Middle frontal gyrus (tissue), 1 donor: ENCODE measurements at regions not wholly inside any gene's neighbourhood (a gene's known extent, or its start where the extent isn't known, plus 50 kb on each side); places are given as distances from the start of the nearest gene placed in this dataset.

Source experiments
- DNase-seq: peaks from one replicate; pipeline ENCODE4 v3.0.0-alpha.2; 2015; ENCODE audit warnings: low spot score; ENCODE audit errors: extremely low spot score

DNA sequence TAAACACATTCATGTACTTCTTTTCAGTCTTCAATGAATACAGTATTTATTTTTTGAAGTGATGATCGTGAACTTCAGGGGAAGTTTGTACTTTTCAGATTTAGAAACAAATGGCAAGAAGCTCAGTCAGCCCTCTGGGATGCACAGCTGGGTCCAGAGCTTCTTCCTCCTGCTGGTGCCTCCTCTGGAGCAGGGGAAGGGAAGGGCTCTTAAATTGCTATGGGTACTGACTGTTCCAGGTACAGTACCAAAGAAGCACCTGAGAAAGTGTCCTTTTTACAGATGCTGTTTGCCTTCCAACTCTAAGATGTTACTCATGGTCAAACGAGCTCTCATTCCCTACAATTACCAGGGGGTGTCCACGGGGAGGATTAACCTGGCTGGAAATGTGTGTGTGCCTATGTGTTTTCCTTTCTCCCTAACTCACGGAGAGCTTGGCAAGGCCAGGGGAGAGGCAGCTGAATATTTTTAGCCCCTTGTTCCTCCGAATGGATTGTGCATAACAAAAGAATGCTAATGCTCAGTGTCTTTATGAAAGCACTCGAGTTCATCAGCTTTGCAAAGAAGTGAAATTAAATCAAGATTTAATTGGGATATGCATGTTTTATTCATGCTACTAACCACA, 313.7 kb upstream of the CADM1 start:
- DNase-seq, result no peak

GRCh38 chr11:115808351-115808940, 304.2 kb upstream of the CADM1 start:
- DNase-seq, result no peak

GRCh38 chr11:115806056-115806455, 301.8 kb upstream of the CADM1 start:
- no peak for DNase-seq

- no peak for DNase-seq
These were observed 299.0 kb upstream of the CADM1 start for GRCh38 chr11:115803073-115803740.

DNA sequence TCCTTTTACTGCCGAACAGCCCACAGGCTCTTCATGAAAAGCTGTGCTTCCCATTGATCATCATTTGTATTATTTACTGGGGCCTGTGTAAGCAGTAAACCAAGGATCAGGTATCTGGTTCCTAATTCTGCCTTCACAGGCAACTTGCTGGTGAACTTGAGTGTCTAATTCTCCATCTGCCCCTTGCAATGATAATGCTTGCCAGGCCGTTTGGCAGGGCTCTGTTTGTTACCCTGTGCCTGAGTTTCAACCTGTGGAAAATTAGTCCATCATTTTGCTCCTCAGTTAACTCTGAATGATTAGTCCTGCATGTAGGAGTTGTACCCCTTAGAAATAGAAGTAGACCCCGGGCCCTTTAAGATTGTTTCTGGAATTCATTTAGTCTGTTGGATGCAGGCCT, 298.4 kb upstream of the CADM1 start:
- DNase-seq, result no peak

DNA sequence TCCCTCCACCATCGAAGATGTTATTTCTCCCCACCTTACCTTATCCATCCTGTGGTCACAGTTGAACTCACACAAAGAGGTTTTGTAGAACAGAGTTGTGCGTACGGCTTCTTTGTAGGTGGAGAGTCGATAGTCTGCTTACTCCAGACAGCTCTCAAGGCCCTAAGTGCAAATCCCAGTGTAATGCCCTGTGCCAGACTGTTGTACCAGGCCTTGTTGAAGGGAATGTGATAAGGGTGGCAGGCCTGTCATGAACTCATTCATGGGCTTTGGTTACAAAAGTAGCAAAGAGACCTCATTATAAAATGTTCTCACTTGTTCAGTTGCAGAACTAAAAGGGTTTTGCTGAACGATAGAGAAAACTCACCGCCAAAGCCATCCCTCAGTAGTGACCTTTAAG, 288.7 kb upstream of the CADM1 start:
- no peak for DNase-seq

DNA sequence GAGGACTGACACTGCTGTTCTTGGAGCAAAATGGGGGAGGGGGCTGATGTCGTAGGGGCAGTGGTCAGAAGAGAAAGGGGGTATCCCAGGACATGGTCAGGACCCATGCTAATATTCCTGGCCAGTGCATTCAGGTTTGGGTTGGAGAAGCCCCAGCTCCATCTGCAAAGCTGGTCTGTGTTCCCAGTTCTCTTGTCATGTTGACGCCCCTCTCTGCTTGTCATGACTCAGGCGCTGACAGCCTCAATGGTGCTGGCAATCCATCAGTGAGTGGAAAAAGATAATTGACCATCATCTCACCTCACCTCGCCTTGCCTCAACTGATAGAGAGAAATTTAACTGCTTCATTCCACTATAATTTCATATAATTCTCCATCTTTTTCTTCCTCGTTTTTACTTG, 283.1 kb upstream of the CADM1 start:
- DNase-seq, result no peak

DNA sequence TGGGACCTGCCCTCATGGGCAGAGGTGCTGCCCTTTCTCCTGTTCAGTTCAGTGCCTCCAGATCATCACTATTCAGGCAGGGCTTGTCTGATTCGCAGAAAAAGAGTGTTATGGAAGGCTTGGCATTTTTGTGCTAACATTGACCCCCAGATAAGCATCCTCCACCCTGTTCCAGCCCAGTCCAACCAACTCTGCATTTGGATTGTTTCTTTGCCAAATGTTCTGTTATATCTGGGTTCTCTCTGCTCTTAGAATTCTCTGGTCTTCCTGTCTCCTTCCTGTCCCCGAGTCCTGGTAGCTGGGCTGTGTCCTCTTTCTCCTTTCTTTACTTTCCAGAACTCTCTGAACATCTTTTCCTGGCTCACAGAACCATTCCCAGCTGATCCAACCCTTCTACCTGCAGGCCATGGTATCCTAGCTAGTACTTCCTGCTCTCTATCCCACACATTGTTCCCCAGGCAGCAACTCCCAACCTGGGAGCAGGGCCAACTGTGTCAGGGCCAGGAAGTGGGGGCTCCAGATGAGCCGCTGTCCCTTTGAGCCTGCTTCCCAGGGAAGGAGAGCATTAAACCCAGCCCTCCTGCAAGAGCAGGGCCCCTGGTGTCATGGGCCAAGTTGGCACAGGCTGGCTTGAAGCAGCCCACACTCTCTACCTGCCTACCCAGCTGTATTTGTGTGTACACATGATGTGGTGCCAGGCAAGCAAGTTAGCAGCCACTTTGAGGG, 280.7 kb upstream of the CADM1 start:
- DNase-seq, result no peak

GRCh38 chr11:115780646-115781362, 276.6 kb upstream of the CADM1 start:
- no peak for DNase-seq

DNA sequence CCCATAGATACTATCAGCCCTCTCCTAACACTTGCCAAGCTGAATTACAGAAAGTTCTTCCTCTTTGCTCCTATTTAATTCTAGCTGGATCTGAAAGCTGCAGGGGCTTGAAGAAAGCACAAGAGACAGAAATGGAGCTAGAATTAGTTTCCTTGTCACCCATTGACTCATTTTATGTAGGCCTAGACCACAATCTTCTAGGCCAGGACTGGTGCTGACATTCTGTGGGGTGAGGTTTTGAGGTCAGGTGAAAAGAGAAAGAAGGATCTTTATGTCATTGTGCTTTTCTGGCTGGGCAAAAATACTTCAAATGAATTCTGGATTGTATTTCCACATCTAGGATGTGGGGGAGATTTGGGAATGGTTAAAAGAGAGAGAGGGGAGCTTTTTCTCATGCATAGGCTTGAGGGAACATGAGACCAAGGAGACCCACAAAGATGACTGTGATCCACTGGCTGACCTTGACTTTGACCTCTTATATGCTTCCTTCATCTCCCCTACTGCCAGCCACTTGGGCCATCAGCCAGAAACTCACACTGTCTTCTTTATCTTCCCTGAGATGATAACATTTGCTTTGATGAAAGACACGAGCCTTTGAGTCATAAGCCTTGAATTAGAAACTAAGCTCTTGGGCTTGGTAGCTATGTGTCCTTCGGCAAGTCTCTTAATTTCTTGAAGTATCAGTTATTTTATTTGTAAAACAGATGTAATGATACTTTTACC, 274.9 kb upstream of the CADM1 start:
- DNase-seq, result no peak

GRCh38 chr11:115776916-115777315, 272.7 kb upstream of the CADM1 start:
- DNase-seq, result no peak

DNA sequence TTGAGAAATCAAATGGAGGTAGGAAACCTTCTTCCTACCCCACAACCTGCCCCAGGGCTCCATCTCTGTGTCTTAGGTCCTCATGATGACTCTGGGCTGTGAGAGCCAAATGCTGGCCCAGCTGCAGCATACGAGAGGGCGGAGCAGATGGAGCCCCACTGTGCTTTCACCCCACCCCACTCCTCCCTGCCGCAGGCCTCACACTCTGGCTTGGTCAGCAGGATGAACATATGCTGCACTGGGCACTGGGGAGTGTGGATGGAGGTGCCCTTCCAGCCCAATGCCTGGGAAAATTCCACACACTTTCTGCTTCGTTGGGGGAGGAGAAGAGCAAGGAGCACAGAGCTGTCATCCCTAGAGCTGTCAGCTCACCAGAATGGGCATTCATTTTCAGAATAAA, 271.6 kb upstream of the CADM1 start:
- no peak for DNase-seq

DNA sequence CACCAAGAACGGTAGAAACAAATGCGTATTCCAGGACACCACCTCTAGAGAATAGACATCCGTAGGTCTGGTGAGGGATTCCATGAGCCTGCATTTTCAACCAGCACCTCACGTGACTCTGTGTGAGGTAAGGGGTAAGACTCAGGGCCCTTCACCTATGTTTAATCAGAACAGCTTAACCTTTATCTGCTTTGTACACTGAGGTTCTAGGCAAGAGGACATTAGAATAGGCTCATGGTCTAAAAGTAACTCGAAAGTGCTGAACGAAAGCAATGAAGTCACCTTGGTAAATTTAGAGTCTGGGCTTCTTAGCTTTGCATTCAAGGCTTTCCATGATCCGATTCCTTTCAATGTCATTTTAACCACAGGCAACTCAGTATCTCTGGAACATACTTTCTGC, 270.5 kb upstream of the CADM1 start:
- no peak for DNase-seq

- DNase-seq, result no peak
These were observed 265.7 kb upstream of the CADM1 start for GRCh38 chr11:115769891-115770290.

DNA sequence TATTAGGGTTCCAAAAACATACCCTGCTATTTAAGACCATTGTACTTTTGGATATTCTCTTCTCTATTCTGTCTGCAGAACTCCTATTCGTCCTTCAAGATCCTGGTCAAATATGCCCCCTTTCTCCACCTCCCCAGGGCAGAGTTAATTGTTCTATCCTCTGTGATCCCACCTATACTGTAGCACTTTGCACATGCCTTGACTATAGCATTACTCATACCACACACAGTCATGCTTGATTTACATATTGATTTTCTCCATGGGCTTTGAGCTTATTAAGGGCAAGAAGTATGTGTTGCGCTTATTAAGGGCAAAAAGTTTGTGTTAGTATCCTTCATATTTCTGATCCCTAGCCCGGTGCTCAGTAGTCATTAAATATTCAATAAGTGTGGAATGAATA, 263.7 kb upstream of the CADM1 start:
- no peak for DNase-seq

DNA sequence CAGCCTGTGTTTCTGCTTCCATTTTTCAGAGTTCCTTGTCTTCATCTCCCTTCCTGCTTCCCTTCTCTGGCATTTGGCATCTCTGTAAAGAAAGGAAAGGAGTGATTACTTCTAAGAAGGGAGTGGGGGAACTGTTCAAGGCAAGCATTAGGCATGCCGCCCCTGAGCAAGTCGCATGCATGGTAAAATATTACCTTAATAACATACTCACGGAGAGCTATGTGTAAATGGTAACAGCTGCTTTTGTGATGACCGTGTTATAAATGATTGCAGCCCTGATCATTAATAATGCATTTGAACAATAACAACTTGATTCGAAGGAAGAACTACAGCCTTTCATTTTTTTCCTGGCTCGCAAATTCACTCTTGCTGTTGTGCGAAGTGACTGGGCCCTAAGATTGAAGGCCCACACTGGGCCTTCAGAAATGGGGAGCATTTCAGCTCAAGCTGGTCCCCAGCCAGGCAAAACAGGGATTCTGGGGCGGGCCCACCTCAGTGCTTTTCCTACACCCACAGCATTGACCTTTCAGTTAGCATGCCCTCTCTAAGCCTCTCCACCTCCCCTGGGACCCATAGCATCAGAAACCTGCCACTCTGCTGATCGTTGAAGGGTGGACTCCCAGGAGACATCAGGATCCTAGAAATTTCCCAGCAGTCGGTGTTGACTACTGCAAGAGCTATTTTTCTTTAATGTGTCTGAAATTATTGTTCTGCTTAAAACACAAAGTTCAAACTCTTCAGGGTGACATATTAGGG, 263.0 kb upstream of the CADM1 start:
- no peak for DNase-seq

- no peak for DNase-seq
These were observed 262.3 kb upstream of the CADM1 start for GRCh38 chr11:115766561-115766960.

DNA sequence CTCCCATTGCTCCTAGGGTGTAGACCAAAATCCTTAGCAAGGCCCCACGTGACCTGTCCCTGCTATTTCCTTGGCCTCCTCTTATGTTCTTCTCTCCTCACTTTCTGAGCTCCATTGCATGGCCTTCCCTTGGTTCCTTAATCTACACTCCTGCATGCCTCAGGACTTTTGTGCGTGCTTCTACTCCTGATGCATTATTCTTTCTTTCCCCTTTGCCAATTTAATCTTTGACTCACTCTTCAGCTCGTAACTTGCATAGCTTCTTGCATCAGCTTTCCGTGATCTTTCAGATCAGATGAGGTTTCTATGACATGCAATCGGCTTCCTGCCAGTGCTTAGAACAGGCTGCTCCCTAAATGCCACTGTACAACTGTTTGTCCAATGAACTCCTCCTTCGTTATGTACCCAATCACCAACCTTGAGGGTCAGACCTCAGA, 261.6 kb upstream of the CADM1 start:
- DNase-seq, result no peak

DNA sequence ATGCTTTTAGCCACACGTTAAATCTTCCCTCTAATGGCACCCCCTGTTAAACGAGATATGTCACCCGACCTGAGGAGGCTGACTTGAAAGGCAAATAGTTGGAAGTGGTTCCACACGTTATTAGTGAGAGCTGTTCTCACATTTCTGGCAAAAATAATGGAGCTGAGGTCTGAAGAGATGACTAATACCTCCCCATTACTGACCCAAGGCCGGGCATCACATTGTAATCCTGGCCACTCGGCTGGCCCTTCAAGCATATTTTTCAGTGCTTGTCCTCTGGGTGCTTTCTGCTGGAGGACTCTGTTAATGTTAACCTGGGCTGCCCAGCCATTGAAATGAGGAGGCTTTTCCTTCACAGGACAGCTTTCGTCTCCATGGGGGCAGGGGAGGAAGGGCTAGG, 260.0 kb upstream of the CADM1 start:
- no peak for DNase-seq

GRCh38 chr11:115761817-115762216, 257.6 kb upstream of the CADM1 start:
- DNase-seq, result no peak
